ENCODE measurements at regions not wholly inside any gene's neighbourhood (a gene's known extent, or its start where the extent isn't known, plus 50 kb on each side); places are given as distances from the start of the nearest gene placed in this dataset.

- no peak for DNase-seq
Observed at GRCh38 chr2:103103678-103104077, 341.8 kb downstream of the TMEM182 start.

- no peak for DNase-seq
Observed at GRCh38 chr2:103119352-103119751, 357.5 kb downstream of the TMEM182 start.

- no peak for DNase-seq
Observed at GRCh38 chr2:103121106-103121505, 359.3 kb downstream of the TMEM182 start.

- DNase-seq = no peak
Observed at GRCh38 chr2:103123516-103123915, 361.7 kb downstream of the TMEM182 start.

- no peak for DNase-seq
Observed at GRCh38 chr2:103130857-103131256, 369.0 kb downstream of the TMEM182 start.

GRCh38 chr2:103132536-103133217, 370.8 kb downstream of the TMEM182 start:
- no peak for DNase-seq

GRCh38 chr2:103135679-103136078, 373.8 kb downstream of the TMEM182 start:
- DNase-seq = peak; percentile 1 to 17

GRCh38 chr2:103138123-103138901, 376.5 kb downstream of the TMEM182 start:
- DNase-seq = no peak

- no peak for DNase-seq
Observed at GRCh38 chr2:103139628-103140268, 377.9 kb downstream of the TMEM182 start.

- no peak for DNase-seq
Observed at GRCh38 chr2:103144837-103145236, 383.0 kb downstream of the TMEM182 start.

GRCh38 chr2:103145739-103146138, 383.9 kb downstream of the TMEM182 start:
- DNase-seq = no peak

- DNase-seq = no peak
Observed at GRCh38 chr2:103151046-103151445, 389.2 kb downstream of the TMEM182 start.

GRCh38 chr2:103152556-103152955, 390.7 kb downstream of the TMEM182 start:
- no peak for DNase-seq

- no peak for DNase-seq
Observed at GRCh38 chr2:103153580-103154284, 391.9 kb downstream of the TMEM182 start.

- DNase-seq = no peak
Observed at GRCh38 chr2:103155308-103155707, 393.5 kb downstream of the TMEM182 start.

GRCh38 chr2:103159018-103159417, 397.2 kb downstream of the TMEM182 start:
- no peak for DNase-seq

GRCh38 chr2:103161456-103162289, 399.8 kb downstream of the TMEM182 start:
- peak; percentile 8 to 48 for DNase-seq

GRCh38 chr2:103164748-103165147, 402.9 kb downstream of the TMEM182 start:
- DNase-seq = no peak

GRCh38 chr2:103165836-103166235, 404.0 kb downstream of the TMEM182 start:
- no peak for DNase-seq

GRCh38 chr2:103166456-103167324, 404.9 kb downstream of the TMEM182 start:
- DNase-seq = no peak

GRCh38 chr2:103167599-103167998, 405.8 kb downstream of the TMEM182 start:
- no peak for DNase-seq
